ENCODE measurements at regions not wholly inside any gene's neighbourhood (a gene's known extent, or its start where the extent isn't known, plus 50 kb on each side); places are given as distances from the start of the nearest gene placed in this dataset.

- no peaks in the 10 kb centered on the region for H3K36me3 Mint-ChIP-seq
- no peak overlapping the region for H3K27ac Mint-ChIP-seq
- H3K9me3 Mint-ChIP-seq, result no peaks in the 10 kb centered on the region
- no peaks in the 10 kb centered on the region for H3K4me1 Mint-ChIP-seq (ENCODE audit: unreplicated experiment)
- TF ChIP-seq CTCF (conservative IDR thresholded peaks at IDR 0.05), result no peak
- DNase-seq (ENCODE audit: extremely low spot score, unreplicated experiment), result no peak
- H3K4me3 Mint-ChIP-seq, result no peak overlapping the region
- no peaks in the 10 kb centered on the region for H3K27me3 Mint-ChIP-seq
Observed at GRCh38 chr7:46317256-46317655, 396.2 kb upstream of the IGFBP3 start.

GRCh38 chr7:46315891-46316290 lies 394.8 kb upstream of the IGFBP3 start:
- H3K36me3 Mint-ChIP-seq, result no peaks in the 10 kb centered on the region
- no peaks in the 10 kb centered on the region for H3K9me3 Mint-ChIP-seq
- DNase-seq (ENCODE audit: extremely low spot score, unreplicated experiment), result no peak
- no peaks in the 10 kb centered on the region for H3K27me3 Mint-ChIP-seq
- H3K4me1 Mint-ChIP-seq (ENCODE audit: unreplicated experiment), result no peaks in the 10 kb centered on the region
- H3K27ac Mint-ChIP-seq, result no peak overlapping the region
- TF ChIP-seq CTCF (conservative IDR thresholded peaks at IDR 0.05), result no peak
- no peak overlapping the region for H3K4me3 Mint-ChIP-seq

- Mint-ChIP-seq H3K4me3 (no peak overlapping the region), H3K27ac (no peak overlapping the region), H3K9me3 (no peaks in the 10 kb centered on the region), H3K36me3 (no peaks in the 10 kb centered on the region), H3K4me1 (ENCODE audit: unreplicated experiment) (no peaks in the 10 kb centered on the region), H3K27me3 (no peaks in the 10 kb centered on the region)
- no peak for TF ChIP-seq CTCF (conservative IDR thresholded peaks at IDR 0.05)
- no peak for DNase-seq (ENCODE audit: extremely low spot score, unreplicated experiment)
Observed at GRCh38 chr7:46301677-46302076, 380.6 kb upstream of the IGFBP3 start.

- no peak for DNase-seq (ENCODE audit: extremely low spot score, unreplicated experiment)
- no peak overlapping the region for H3K4me3 Mint-ChIP-seq
- H3K36me3 Mint-ChIP-seq, result no peaks in the 10 kb centered on the region
- no peaks in the 10 kb centered on the region for H3K27me3 Mint-ChIP-seq
- H3K9me3 Mint-ChIP-seq, result no peaks in the 10 kb centered on the region
- H3K4me1 Mint-ChIP-seq (ENCODE audit: unreplicated experiment), result peaks cover 6% of the 10 kb centered on the region
- no peak for TF ChIP-seq CTCF (conservative IDR thresholded peaks at IDR 0.05)
- no peak overlapping the region for H3K27ac Mint-ChIP-seq
Observed at GRCh38 chr7:46297515-46297914, 376.4 kb upstream of the IGFBP3 start.

GRCh38 chr7:46296526-46296925 lies 375.5 kb upstream of the IGFBP3 start:
- no peak for DNase-seq (ENCODE audit: extremely low spot score, unreplicated experiment)
- no peaks in the 10 kb centered on the region for H3K36me3 Mint-ChIP-seq
- H3K27me3 Mint-ChIP-seq, result no peaks in the 10 kb centered on the region
- H3K4me1 Mint-ChIP-seq (ENCODE audit: unreplicated experiment), result peaks cover 14% of the 10 kb centered on the region
- H3K9me3 Mint-ChIP-seq, result no peaks in the 10 kb centered on the region
- H3K4me3 Mint-ChIP-seq, result no peak overlapping the region
- no peak overlapping the region for H3K27ac Mint-ChIP-seq
- TF ChIP-seq CTCF (conservative IDR thresholded peaks at IDR 0.05), result no peak

DNA sequence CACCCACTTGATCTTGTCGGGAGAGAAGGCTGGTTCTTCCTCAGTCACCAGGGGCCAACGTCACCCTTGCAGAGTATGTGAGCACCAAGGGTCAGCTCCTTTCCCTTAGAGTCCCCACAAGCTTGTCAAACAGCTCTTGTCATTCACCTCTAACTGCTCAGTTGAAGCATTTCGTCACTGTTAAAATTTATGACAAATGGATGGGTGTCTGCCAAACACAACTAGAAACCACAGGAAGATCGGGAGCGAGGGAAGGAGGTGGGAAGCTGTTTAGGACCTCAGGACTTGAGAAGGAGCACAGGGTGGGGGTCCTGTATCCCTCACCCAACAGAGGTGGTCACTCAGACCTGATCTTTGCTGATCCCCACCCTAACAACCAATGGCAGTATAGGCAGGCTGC lies 373.3 kb upstream of the IGFBP3 start:
- no peak for TF ChIP-seq CTCF (conservative IDR thresholded peaks at IDR 0.05)
- Mint-ChIP-seq H3K36me3 (no peaks in the 10 kb centered on the region), H3K4me1 (ENCODE audit: unreplicated experiment) (peaks cover 23% of the 10 kb centered on the region)

More for the DNA sequence above, 373.3 kb upstream of the IGFBP3 start:
- H3K27ac Mint-ChIP-seq, result no peak overlapping the region
- DNase-seq (ENCODE audit: extremely low spot score, unreplicated experiment), result no peak
- no peak overlapping the region for H3K4me3 Mint-ChIP-seq
- no peaks in the 10 kb centered on the region for H3K9me3 Mint-ChIP-seq
- H3K27me3 Mint-ChIP-seq, result no peaks in the 10 kb centered on the region
